ENCODE measurements at regions not wholly inside any gene's neighbourhood (a gene's known extent, or its start where the extent isn't known, plus 50 kb on each side); places are given as distances from the start of the nearest gene placed in this dataset.

- no peak for TF ChIP-seq CTCF (IDR thresholded peaks at IDR 0.05)
- no peak for TF ChIP-seq POLR2A (IDR thresholded peaks at IDR 0.05)
- no peak for TF ChIP-seq POLR2AphosphoS5 (IDR thresholded peaks at IDR 0.05)
These were observed 94.7 kb upstream of the TARDBP start for GRCh38 chr1:10917513-10918454.
